SU-DHL-6 (cell line): ENCODE measurements at regions not wholly inside any gene's neighbourhood (a gene's known extent, or its start where the extent isn't known, plus 50 kb on each side); places are given as distances from the start of the nearest gene placed in this dataset.

Source experiments
- CTCF ChIP-seq: fragments of 200-600 bp; sonication (generic); IDR thresholded peaks from one replicate; pipeline ENCODE4 v1.5.1; 2017; ENCODE audit warnings: antibody characterized with exemption, mild to moderate bottlenecking, low read length, moderate library complexity; ENCODE audit not compliant: insufficient read depth, poor library complexity, severe bottlenecking
- EZH2phosphoT487 ChIP-seq: fragments of 200-600 bp; sonication (generic), shearing (Covaris generic); conservative IDR thresholded peaks from 2 replicates; pipeline ENCODE4 v1.6.1; 2018; ENCODE audit warnings: mild to moderate bottlenecking, antibody characterized with exemption, low read length, moderate library complexity, mixed read lengths

GRCh38 chr14:51165415-51165814 is 70.5 kb upstream of the TRIM9 start:
- no peak for TF ChIP-seq CTCF
- no peak for TF ChIP-seq EZH2phosphoT487
